Ovary (tissue), 7 donors: ENCODE measurements at regions not wholly inside any gene's neighbourhood (a gene's known extent, or its start where the extent isn't known, plus 50 kb on each side); places are given as distances from the start of the nearest gene placed in this dataset.

Source experiments
- DNase-seq, 5 donors: peaks; one replicate each; pipeline ENCODE4 v3.0.0-alpha.2; 2019 to 2020
- H3K27ac ChIP-seq, 2 donors: fragments of 200-600 bp; one replicate each; pipeline versions ENCODE4 v1.5.1 to v1.8.0; 2019 to 2022
- H3K27me3 ChIP-seq: fragments of 200-600 bp; one replicate; pipeline ENCODE4 v1.8.0; 2022
- H3K36me3 ChIP-seq: fragments of 200-600 bp; sonication (generic); one replicate; pipeline ENCODE4 v1.5.1; 2019
- H3K4me1 ChIP-seq: one replicate; pipeline ENCODE4 v1.8.1; 2013; ENCODE audit warnings: mild to moderate bottlenecking, moderate library complexity; ENCODE audit not compliant: insufficient read depth
- H3K4me3 ChIP-seq: fragments of 200-600 bp; sonication (generic); one replicate; pipeline ENCODE4 v1.5.1; 2017
- H3K9me3 ChIP-seq, 2 donors: fragments of 200-600 bp in 1 of 2; sonication (generic) in 1 of 2; one replicate each; pipeline versions ENCODE4 v1.5.1 to v1.8.1; 2013 to 2019; ENCODE audit warnings: mild to moderate bottlenecking in 1 of 2, moderate library complexity in 1 of 2
- CTCF ChIP-seq, 3 donors: fragments of 450-650 bp in 2 of 3; fragments of 200-600 bp in 1 of 3; IDR thresholded peaks; one replicate each; pipeline versions ENCODE4 v1.5.1 to v1.8.0; 2016 to 2022; ENCODE audit warnings: antibody characterized with exemption in 3 of 3, mild to moderate bottlenecking in 1 of 3
- EP300 ChIP-seq: sonication (generic); formaldehyde crosslinking; IDR thresholded peaks from one replicate; pipeline ENCODE4 v1.6.1; 2017; ENCODE audit warnings: antibody characterized with exemption
- POLR2A ChIP-seq: fragments of 450-650 bp; IDR thresholded peaks from one replicate; pipeline ENCODE4 v1.6.1; 2017; ENCODE audit warnings: antibody characterized with exemption, mild to moderate bottlenecking, moderate library complexity
- WGBS, 3 donors: extraction: QIAGEN DNeasy Blood & Tissue Kit in 1 of 3; methylation state at CpG; one replicate each; pipeline versions ENCODE4 v1.1.5 to v1.1.7; 2013 to 2017; 5-methylcytosine and 5-hydroxymethylcytosine counted together
- intact Hi-C, 4 donors: fragments of 100-400 bp; cut with DNase I; formaldehyde crosslinking; loops; one replicate each; pipeline versions ENCODE4 v1.11.0 to v1.15.1; 2022 to 2023
- donor health status: DM: no; HTN: no; CAD: no; lungs with moderate emphysema.
- donor health status: DM: no; HTN: no; CAD: no.
- donor health status: Bipolar disorder and iron deficiency.
- donor health status: DM: no; HTN: no; CAD: no.
- donor health status: DM: yes; HTN: yes; CAD: no.

DNA sequence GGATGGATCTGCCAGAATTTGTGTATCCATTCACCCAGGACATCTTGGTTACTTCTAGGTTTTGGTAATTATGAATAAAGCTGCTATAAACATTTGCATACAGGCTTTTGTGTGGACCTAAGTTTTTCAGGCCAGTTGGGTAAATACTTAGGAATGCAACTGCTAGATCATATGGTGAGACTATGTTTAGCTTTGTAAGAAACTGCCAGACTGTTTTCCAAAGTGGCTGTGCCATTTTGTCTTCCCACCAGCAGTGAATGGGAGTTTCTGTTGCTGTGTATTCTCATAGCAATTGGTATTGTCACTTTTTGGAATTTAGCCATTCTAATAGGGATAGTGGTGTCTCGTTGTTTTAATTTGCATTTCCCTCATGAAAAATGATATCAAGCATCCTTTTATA lies 133.0 kb downstream of the KIF26A start:
- TF ChIP-seq CTCF (IDR thresholded peaks at IDR 0.05) (no peak), POLR2A (no peak), EP300 (no peak)
- Histone ChIP-seq H3K27me3 (no peaks in the 10 kb centered on the region), H3K27ac (no peak overlapping the region), H3K36me3 (no peaks in the 10 kb centered on the region), H3K4me1 (no peaks in the 10 kb centered on the region), H3K9me3 (no peaks in the 10 kb centered on the region), H3K4me3 (no peak overlapping the region)
- intact Hi-C loops: no loop called here
- WGBS, 3 donors: 44 to 63% (median 53%) methylated on average over 1 of the region's 1 CpG
- DNase-seq: no peak

- TF ChIP-seq CTCF (IDR thresholded peaks at IDR 0.05) (no peak), POLR2A (no peak), EP300 (no peak)
- Histone ChIP-seq H3K9me3 (no peaks in the 10 kb centered on the region), H3K4me3 (no peak overlapping the region), H3K4me1 (peaks cover 2% of the 10 kb centered on the region), H3K27ac (no peak overlapping the region), H3K36me3 (no peaks in the 10 kb centered on the region), H3K27me3 (no peaks in the 10 kb centered on the region)
- intact Hi-C loops: no loop called here
- DNase-seq: no peak
- WGBS, 3 donors: 91 to 94% (median 91%) methylated on average over 9 of the region's 9 CpGs
Observed at GRCh38 chr14:104274806-104275205, 136.4 kb downstream of the KIF26A start.

GRCh38 chr14:104277416-104278213 lies 139.2 kb downstream of the KIF26A start:
- intact Hi-C loops: no loop called here
- whole genome bisulfite sequencing, 3 donors: 89 to 94% (median 91%) methylated on average over 30 of the region's 30 CpGs
- DNase-seq: peak in 3 of 5 donors; percentile 7 to 21 (median 18)

DNA sequence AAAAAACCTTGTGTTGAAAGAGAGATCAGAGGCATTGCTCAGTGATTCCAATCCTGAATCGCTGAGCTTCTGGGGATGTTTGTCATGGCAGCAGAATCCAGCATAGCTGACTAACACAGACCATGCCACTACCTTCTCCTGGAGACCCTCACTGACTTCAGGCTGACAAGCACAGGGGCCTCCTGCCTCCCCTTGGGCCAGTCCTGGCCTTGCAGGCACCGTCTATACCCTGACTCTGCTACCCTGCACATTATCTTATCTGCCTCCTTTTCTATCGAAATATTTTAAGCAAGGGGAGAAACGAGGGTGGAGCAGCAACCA lies 139.8 kb downstream of the KIF26A start:
- Histone ChIP-seq H3K36me3 (no peaks in the 10 kb centered on the region), H3K9me3 (no peaks in the 10 kb centered on the region), H3K27ac (no peak overlapping the region), H3K4me1 (peaks cover 2% of the 10 kb centered on the region), H3K4me3 (no peak overlapping the region), H3K27me3 (no peaks in the 10 kb centered on the region)
- DNase-seq: peak in 1 of 5 donors; percentile 7
- no peak for TF ChIP-seq CTCF (IDR thresholded peaks at IDR 0.05)
- TF ChIP-seq EP300: no peak
- no peak for TF ChIP-seq POLR2A
- intact Hi-C loops: no loop called here
- 75 to 88% (median 86%) methylated on average over 4 of the region's 4 CpGs for WGBS, 3 donors

More at GRCh38 chr14:104277416-104278213, 139.2 kb downstream of the KIF26A start:
- Histone ChIP-seq H3K9me3 (no peaks in the 10 kb centered on the region), H3K27me3 (no peaks in the 10 kb centered on the region), H3K4me3 (no peak overlapping the region), H3K27ac (no peak overlapping the region), H3K4me1 (peaks cover 2% of the 10 kb centered on the region), H3K36me3 (no peaks in the 10 kb centered on the region)
- TF ChIP-seq EP300: no peak
- TF ChIP-seq CTCF (IDR thresholded peaks at IDR 0.05): no peak
- no peak for TF ChIP-seq POLR2A
